ENCODE measurements at regions not wholly inside any gene's neighbourhood (a gene's known extent, or its start where the extent isn't known, plus 50 kb on each side); places are given as distances from the start of the nearest gene placed in this dataset.

DNA sequence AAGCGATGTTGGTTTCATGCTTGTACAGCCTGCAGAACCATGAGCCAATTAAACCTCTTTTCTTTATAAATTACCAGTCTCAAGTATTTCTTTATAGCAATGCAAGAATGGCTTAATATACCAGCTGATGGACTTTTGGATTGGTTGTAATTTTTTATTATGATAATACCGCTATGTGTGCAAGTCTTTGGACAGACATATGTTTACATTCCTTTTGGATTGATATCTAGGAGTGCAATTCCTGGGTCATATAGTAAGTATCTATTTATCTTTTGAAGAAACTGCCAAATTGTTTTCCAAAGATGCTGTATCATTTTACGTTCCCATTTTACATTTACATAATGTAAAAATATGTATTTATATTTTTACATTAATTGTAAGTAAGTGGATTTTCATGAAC is 81.2 kb upstream of the PIP4K2A start:
- H3K27me3 ChIP-seq (ENCODE audit: low read depth, low read length): no peaks in the 10 kb centered on the region
- H2AFZ ChIP-seq (ENCODE audit: low read depth, low read length): no peak overlapping the region

DNA sequence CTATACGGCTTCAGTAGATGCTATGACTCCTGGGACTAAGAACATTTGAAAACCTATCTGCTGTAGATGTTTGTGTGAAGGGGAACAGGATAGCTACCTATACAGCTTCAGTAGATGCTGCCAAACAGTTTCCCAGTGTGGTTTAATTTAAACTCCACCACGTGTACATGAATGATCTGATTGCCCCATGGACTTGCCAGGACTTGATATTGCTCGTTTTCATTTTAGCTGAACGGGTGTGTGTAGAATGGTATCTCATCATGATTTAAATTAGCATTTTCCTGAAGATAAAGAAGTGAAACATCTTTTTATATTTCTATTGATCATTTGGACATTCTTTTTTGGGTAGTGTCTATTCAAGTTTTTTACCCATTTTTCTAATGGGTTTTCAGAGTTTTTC is 77.8 kb upstream of the PIP4K2A start:
- Histone ChIP-seq H3K4me1 (ENCODE audit: low read length) (no peaks in the 10 kb centered on the region), H3K79me2 (ENCODE audit: low read length) (no peaks in the 10 kb centered on the region), H3K9ac (ENCODE audit: low read length) (no peak overlapping the region), H3K4me2 (ENCODE audit: low read length) (no peak overlapping the region), H3K27me3 (ENCODE audit: low read depth, low read length) (no peaks in the 10 kb centered on the region), H4K20me1 (ENCODE audit: insufficient read depth, low read length) (no peaks in the 10 kb centered on the region), H3K27ac (ENCODE audit: low read length) (no peak overlapping the region), H3K36me3 (replicated peaks; ENCODE audit: low read depth, low read length) (no peaks in the 10 kb centered on the region), H2AFZ (ENCODE audit: low read depth, low read length) (no peak overlapping the region), H3K4me3 (ENCODE audit: low read length) (no peak overlapping the region), H3K9me3 (ENCODE audit: insufficient read depth, low read length) (no peaks in the 10 kb centered on the region)
- TF ChIP-seq, protein P1, sequence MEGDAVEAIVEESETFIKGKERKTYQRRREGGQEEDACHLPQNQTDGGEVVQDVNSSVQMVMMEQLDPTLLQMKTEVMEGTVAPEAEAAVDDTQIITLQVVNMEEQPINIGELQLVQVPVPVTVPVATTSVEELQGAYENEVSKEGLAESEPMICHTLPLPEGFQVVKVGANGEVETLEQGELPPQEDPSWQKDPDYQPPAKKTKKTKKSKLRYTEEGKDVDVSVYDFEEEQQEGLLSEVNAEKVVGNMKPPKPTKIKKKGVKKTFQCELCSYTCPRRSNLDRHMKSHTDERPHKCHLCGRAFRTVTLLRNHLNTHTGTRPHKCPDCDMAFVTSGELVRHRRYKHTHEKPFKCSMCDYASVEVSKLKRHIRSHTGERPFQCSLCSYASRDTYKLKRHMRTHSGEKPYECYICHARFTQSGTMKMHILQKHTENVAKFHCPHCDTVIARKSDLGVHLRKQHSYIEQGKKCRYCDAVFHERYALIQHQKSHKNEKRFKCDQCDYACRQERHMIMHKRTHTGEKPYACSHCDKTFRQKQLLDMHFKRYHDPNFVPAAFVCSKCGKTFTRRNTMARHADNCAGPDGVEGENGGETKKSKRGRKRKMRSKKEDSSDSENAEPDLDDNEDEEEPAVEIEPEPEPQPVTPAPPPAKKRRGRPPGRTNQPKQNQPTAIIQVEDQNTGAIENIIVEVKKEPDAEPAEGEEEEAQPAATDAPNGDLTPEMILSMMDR (IDR thresholded peaks at IDR 0.05; ENCODE audit: low read depth, low read length): no peak
- TF ChIP-seq EZH2phosphoT487 (IDR thresholded peaks at IDR 0.05; ENCODE audit: low read depth): no peak

More for the DNA sequence above, 81.2 kb upstream of the PIP4K2A start:
- H3K4me3 ChIP-seq (ENCODE audit: low read length): no peak overlapping the region
- no peaks in the 10 kb centered on the region for H3K9me3 ChIP-seq (ENCODE audit: insufficient read depth, low read length)
- H3K4me2 ChIP-seq (ENCODE audit: low read length): no peak overlapping the region
- no peak overlapping the region for H3K9ac ChIP-seq (ENCODE audit: low read length)
- no peaks in the 10 kb centered on the region for H3K36me3 ChIP-seq (replicated peaks; ENCODE audit: low read depth, low read length)
- no peak for TF ChIP-seq EZH2phosphoT487 (IDR thresholded peaks at IDR 0.05; ENCODE audit: low read depth)
- TF ChIP-seq, protein P1 (IDR thresholded peaks at IDR 0.05; ENCODE audit: low read depth, low read length): no peak
- H3K27ac ChIP-seq (ENCODE audit: low read length): no peak overlapping the region
- no peaks in the 10 kb centered on the region for H3K79me2 ChIP-seq (ENCODE audit: low read length)
- no peaks in the 10 kb centered on the region for H4K20me1 ChIP-seq (ENCODE audit: insufficient read depth, low read length)
- H3K4me1 ChIP-seq (ENCODE audit: low read length): no peaks in the 10 kb centered on the region

DNA sequence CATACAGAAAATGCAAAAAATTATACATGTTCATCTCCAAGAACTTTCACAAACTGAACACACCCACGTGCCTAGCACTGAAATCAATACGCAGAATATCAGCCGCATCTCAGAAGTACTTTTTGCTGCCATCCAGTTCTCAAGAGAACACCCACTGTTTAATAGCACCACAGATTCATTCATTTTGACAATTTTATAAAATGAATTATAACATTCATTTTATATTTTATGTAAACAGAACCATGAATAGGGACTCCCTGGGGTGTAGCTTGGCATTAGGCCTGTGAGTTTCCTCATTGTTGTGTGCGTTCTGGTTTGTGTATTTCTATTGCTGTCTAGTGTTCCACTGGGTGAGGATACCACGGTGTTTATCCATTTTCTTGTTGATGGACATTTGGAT is 77.3 kb upstream of the PIP4K2A start:
- Histone ChIP-seq H3K4me1 (ENCODE audit: low read length) (no peaks in the 10 kb centered on the region), H3K4me2 (ENCODE audit: low read length) (no peak overlapping the region), H4K20me1 (ENCODE audit: insufficient read depth, low read length) (no peaks in the 10 kb centered on the region), H3K79me2 (ENCODE audit: low read length) (no peaks in the 10 kb centered on the region), H3K36me3 (replicated peaks; ENCODE audit: low read depth, low read length) (no peaks in the 10 kb centered on the region), H3K27me3 (ENCODE audit: low read depth, low read length) (no peaks in the 10 kb centered on the region), H3K9ac (ENCODE audit: low read length) (no peak overlapping the region), H2AFZ (ENCODE audit: low read depth, low read length) (no peak overlapping the region), H3K27ac (ENCODE audit: low read length) (no peak overlapping the region), H3K9me3 (ENCODE audit: insufficient read depth, low read length) (no peaks in the 10 kb centered on the region), H3K4me3 (ENCODE audit: low read length) (no peak overlapping the region)
- TF ChIP-seq EZH2phosphoT487 (IDR thresholded peaks at IDR 0.05; ENCODE audit: low read depth): no peak
- TF ChIP-seq, protein P1 (IDR thresholded peaks at IDR 0.05; ENCODE audit: low read depth, low read length): no peak

DNA sequence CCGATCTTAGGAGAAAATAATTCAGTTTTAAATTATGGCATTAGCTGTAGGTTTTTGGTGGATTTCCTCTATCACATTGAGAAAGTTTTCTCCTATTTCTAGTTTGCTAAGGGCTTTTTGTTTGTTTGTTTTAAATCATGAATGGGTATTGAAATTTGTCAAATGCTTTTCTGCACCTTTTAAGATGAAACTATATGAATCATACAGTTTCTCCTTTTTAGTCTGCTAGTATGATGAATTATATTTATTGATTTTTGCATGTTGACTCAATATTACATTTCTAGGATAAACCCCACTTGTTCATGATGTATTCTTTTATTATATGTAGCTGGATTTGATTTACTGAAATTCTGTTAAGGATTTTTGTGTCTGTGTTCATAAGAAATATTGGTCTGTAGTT is 70.3 kb upstream of the PIP4K2A start:
- no peaks in the 10 kb centered on the region for H3K4me1 ChIP-seq (ENCODE audit: low read length)
- no peaks in the 10 kb centered on the region for H4K20me1 ChIP-seq (ENCODE audit: insufficient read depth, low read length)
- no peak overlapping the region for H3K4me2 ChIP-seq (ENCODE audit: low read length)
- H3K79me2 ChIP-seq (ENCODE audit: low read length): no peaks in the 10 kb centered on the region
- H3K27me3 ChIP-seq (ENCODE audit: low read depth, low read length): no peaks in the 10 kb centered on the region
- no peaks in the 10 kb centered on the region for H3K36me3 ChIP-seq (replicated peaks; ENCODE audit: low read depth, low read length)
- H2AFZ ChIP-seq (ENCODE audit: low read depth, low read length): no peak overlapping the region
- no peak overlapping the region for H3K27ac ChIP-seq (ENCODE audit: low read length)
- no peak overlapping the region for H3K9ac ChIP-seq (ENCODE audit: low read length)
- no peaks in the 10 kb centered on the region for H3K9me3 ChIP-seq (ENCODE audit: insufficient read depth, low read length)
- no peak overlapping the region for H3K4me3 ChIP-seq (ENCODE audit: low read length)
- TF ChIP-seq EZH2phosphoT487 (IDR thresholded peaks at IDR 0.05; ENCODE audit: low read depth): no peak
- TF ChIP-seq, protein P1 (IDR thresholded peaks at IDR 0.05; ENCODE audit: low read depth, low read length): no peak
